ENCODE measurements at regions not wholly inside any gene's neighbourhood (a gene's known extent, or its start where the extent isn't known, plus 50 kb on each side); places are given as distances from the start of the nearest gene placed in this dataset.
A peak's percentile ranks its signal among the peaks of the same experiment; 100 is the strongest.
"Not testable (repeated sequence)": the region's sequence is repeated elsewhere in the genome, so short reads cannot be mapped to it uniquely, and the experiment has no call there.

DNA sequence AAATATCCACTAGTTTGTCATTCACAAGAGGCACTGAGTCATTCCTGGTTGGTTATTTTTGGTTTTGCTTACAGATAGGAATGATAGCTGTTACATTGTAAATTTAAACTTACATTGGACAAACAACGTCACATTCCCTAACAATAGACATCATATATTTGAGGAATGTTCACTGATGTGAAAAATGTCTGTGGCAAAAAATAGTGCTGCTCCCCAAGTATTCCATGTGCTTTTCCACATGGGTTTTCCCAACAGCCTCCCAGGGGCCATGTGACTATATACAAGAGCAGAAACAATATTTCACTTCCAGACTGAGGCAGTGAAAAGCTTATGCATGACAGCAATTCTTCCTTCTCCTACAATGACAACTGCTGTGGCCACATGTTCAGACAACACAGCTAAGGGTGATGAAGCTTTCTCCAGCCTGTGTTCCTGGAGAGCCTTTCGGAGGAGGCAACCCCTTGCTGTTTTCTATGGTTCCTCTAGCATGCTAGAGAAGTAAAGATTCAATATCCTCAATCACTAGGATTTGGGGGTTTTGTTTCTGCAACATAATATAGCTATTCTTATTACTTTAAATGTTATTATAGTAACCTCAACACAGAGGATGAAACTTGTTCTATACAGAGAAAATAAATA is 202.7 kb downstream of the PTH2R start:
- no peaks in the 10 kb centered on the region for H3K27me3 ChIP-seq
- TF ChIP-seq, protein P1, sequence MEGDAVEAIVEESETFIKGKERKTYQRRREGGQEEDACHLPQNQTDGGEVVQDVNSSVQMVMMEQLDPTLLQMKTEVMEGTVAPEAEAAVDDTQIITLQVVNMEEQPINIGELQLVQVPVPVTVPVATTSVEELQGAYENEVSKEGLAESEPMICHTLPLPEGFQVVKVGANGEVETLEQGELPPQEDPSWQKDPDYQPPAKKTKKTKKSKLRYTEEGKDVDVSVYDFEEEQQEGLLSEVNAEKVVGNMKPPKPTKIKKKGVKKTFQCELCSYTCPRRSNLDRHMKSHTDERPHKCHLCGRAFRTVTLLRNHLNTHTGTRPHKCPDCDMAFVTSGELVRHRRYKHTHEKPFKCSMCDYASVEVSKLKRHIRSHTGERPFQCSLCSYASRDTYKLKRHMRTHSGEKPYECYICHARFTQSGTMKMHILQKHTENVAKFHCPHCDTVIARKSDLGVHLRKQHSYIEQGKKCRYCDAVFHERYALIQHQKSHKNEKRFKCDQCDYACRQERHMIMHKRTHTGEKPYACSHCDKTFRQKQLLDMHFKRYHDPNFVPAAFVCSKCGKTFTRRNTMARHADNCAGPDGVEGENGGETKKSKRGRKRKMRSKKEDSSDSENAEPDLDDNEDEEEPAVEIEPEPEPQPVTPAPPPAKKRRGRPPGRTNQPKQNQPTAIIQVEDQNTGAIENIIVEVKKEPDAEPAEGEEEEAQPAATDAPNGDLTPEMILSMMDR (IDR thresholded peaks at IDR 0.05), result no peak
- ATAC-seq (no peak), DNase-seq (no peak)
- WGBS, 2 donors, result 73 to 81% methylated on average over 2 of the region's 2 CpGs
- H3K9me3 ChIP-seq, result peaks cover 0 to 18% (median 0%) of the 10 kb centered on the region in 11 donors
- no peaks in the 10 kb centered on the region for H3K36me3 ChIP-seq
- intact Hi-C loops (cut with DNase I), result no loop called here
- no peak overlapping the region for H3K4me3 ChIP-seq
- H3K27ac ChIP-seq, result no peak overlapping the region
- H3K4me1 ChIP-seq, result no peaks in the 10 kb centered on the region

DNA sequence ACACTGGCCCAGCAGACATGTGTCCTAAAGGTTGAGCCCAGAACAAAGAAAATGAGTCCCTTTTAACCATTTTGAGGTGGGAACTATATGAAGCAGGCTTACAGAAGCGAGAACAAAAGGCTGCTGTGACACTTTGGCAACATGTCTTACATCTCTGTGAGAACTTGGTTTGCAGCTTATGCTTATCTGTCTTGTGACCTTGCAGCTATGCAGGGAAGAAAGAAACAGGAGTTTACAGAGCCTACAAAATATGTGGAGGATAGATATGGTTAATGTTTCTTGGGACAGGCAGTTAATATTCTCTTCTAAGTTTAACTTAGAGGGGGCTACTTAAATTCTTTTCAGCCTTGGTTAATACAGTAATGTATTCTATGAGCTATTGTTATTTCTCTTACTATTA is 209.1 kb downstream of the PTH2R start:
- intact Hi-C loops (cut with DNase I); H3K27ac ChIP-seq; ATAC-seq; DNase-seq; H3K36me3 ChIP-seq; H3K27me3 ChIP-seq; H3K4me1 ChIP-seq; H3K4me3 ChIP-seq: not testable (repeated sequence)
- H3K9me3 ChIP-seq, result peaks cover 0 to 18% (median 0%) of the 10 kb centered on the region in 11 donors
- 33 to 38% methylated on average over 1 of the region's 1 CpG for WGBS, 2 donors

DNA sequence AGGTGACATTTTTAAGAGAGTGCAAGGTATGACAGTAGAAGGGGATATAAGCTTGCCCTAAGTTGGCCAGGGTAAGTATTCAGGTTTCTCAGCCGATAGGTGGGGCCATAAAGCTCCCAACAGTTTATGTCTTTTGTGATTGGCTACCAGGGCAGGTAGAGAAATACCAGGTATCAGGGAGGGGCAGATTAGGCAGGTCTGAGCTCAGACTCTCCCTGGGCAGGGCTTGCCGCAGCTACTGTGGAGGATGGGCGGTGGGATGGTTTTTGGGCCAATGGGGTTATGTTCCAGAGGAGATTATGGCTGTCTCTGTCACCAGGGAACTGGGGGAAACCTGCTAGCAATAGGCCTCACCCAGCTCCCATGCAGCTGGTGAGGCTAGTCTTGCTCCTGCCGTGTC is 211.6 kb downstream of the PTH2R start:
- DNase-seq, result no peak
- no peaks in the 10 kb centered on the region for H3K4me1 ChIP-seq
- no peaks in the 10 kb centered on the region for H3K36me3 ChIP-seq
- no peak for ATAC-seq
- intact Hi-C loops (cut with DNase I), result no loop called here
- H3K27ac ChIP-seq, result no peak overlapping the region
- TF ChIP-seq, protein P1 (IDR thresholded peaks at IDR 0.05), result no peak
- no peak overlapping the region for H3K4me3 ChIP-seq
- H3K9me3 ChIP-seq, result peaks cover 0 to 9% (median 0%) of the 10 kb centered on the region in 11 donors
- no peaks in the 10 kb centered on the region for H3K27me3 ChIP-seq
- WGBS, 2 donors, result 90 to 92% methylated on average over 4 of the region's 4 CpGs

DNA sequence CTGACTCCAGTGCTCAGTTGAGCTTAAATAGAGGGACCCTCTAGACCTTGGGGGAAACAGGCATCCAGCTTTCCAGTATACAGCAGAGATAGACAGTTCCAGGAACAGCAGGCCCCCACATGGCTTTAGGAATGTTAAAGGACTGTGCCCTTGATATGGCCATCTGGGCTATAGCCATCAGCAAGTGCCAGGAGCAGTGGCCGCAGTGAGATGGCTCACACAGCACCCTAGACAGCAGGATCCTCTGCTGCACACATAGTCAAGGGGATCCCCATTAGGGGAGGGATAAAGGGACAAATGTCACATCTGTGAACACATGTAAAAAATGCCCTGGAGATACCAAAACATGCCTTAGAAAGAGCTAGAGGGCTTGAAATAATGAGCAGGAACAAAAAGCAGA is 213.4 kb downstream of the PTH2R start:
- DNase-seq (no peak), ATAC-seq (peak in 1 of 8 donors; percentile 56)
- H3K36me3 ChIP-seq, result no peaks in the 10 kb centered on the region
- peaks cover 0 to 7% (median 0%) of the 10 kb centered on the region in 11 donors for H3K9me3 ChIP-seq
- TF ChIP-seq, protein P1 (IDR thresholded peaks at IDR 0.05), result no peak
- no peak overlapping the region for H3K27ac ChIP-seq
- no peaks in the 10 kb centered on the region for H3K4me1 ChIP-seq
- H3K4me3 ChIP-seq, result no peak overlapping the region
- intact Hi-C loops (cut with DNase I), result no loop called here
- H3K27me3 ChIP-seq, result no peaks in the 10 kb centered on the region
- 41 to 64% methylated on average over 1 of the region's 1 CpG for WGBS, 2 donors

DNA sequence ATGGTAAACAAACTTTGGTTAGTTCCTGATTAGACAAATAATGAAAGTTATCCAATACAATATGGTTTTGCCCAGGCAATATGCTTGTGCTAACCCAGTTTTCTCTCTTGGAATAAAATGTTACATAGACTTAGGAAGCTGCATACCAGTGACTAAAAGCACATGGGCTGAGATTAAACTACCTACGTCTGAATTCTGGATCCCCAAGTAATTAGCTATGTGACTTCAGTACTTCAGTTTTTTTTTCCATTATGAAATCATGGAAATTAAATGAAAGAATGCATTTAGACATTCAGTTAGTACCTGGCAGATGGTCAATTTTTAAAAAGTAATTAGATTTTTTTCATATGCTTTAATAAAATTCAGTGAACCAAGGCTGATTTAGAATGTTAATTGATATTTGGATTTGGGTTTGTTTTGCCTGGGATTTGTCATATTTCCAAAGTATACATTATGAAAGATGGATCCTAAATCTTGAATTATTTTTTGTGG is 213.9 kb downstream of the PTH2R start:
- intact Hi-C loops (cut with DNase I), result no loop called here
- Histone ChIP-seq H3K4me1 (no peaks in the 10 kb centered on the region), H3K27ac (no peak overlapping the region), H3K36me3 (no peaks in the 10 kb centered on the region), H3K9me3 (peaks cover 0 to 7% (median 0%) of the 10 kb centered on the region in 11 donors), H3K27me3 (no peaks in the 10 kb centered on the region), H3K4me3 (no peak overlapping the region)
- WGBS, 2 donors, result 30 to 31% methylated on average over 1 of the region's 1 CpG
- DNase-seq, result no peak
- no peak for ATAC-seq
- TF ChIP-seq, protein P1 (IDR thresholded peaks at IDR 0.05), result no peak

Data from heart right ventricle (tissue), 16 donors.